ENCODE measurements at regions not wholly inside any gene's neighbourhood (a gene's known extent, or its start where the extent isn't known, plus 50 kb on each side); places are given as distances from the start of the nearest gene placed in this dataset.

DNA sequence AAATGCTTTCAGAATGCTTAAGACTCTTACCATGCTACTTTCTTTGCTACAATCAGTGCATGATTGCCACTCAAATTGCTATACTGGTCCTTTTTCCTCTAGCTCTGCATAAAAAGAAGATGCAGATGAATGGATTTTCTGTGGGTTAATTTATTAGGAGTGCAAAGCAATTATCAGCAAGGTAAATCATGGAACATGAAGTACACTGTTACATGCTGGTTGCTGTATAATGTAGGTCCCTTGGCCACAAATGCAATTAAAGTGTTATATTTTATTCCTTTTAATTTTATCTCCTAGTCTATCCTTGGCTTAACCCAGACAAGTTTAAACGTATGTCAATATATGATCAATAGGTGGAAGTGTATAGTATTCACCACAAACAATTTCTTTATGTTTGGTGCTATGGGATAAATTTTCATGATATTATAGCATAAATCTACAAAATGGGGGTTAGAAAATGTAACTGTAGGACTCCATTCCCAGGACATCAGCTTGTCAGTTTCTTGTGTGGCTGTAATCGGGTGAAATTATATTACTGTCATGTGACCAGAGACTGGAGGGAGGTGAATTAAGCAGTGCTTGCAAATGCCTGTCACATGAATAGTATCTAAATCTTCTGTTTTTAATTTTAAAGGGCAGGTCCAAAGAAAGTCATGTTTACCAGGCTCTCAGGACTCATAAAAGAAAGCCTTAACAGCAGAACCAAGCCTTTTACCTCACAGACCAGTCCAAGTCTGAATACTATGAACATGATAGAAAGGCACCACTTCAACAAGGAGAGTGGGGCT, 176.9 kb upstream of the ID4 start:
- Mint-ChIP-seq H3K4me3 (no peak overlapping the region), H3K4me1 (ENCODE audit: low read depth) (no peaks in the 10 kb centered on the region), H3K27me3 (no peaks in the 10 kb centered on the region)

DNA sequence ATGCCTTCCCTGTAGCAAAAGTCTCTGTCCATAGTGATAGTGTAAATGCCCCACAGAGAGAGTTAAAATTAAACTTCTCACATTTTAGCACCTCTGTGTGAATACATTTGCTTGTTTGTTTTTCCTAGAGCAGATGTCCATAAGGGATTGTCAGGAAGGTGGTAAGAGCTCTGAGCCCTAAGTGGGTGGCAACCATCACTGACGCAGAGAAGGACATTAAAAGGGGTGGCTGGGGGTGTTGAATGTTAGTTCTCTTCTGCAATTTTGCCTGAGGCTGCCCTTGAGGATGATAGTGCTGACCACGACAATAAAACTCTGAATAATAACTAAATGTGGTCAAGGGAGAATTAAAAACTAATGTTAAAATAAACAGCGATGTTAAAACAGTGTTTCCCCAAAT, 174.3 kb upstream of the ID4 start:
- DNase-seq, result no peak
- H3K4me3 Mint-ChIP-seq, result no peak overlapping the region
- H3K27me3 Mint-ChIP-seq, result no peaks in the 10 kb centered on the region
- H3K27ac Mint-ChIP-seq, result no peak overlapping the region
- H3K36me3 Mint-ChIP-seq (ENCODE audit: low read depth), result no peaks in the 10 kb centered on the region
- no peaks in the 10 kb centered on the region for H3K9me3 Mint-ChIP-seq
- H3K4me1 Mint-ChIP-seq (ENCODE audit: low read depth), result no peaks in the 10 kb centered on the region

More for the DNA sequence above, 176.9 kb upstream of the ID4 start:
- no peak for DNase-seq
- no peak overlapping the region for H3K27ac Mint-ChIP-seq
- H3K9me3 Mint-ChIP-seq, result peaks cover 2% of the 10 kb centered on the region
- no peaks in the 10 kb centered on the region for H3K36me3 Mint-ChIP-seq (ENCODE audit: low read depth)

DNA sequence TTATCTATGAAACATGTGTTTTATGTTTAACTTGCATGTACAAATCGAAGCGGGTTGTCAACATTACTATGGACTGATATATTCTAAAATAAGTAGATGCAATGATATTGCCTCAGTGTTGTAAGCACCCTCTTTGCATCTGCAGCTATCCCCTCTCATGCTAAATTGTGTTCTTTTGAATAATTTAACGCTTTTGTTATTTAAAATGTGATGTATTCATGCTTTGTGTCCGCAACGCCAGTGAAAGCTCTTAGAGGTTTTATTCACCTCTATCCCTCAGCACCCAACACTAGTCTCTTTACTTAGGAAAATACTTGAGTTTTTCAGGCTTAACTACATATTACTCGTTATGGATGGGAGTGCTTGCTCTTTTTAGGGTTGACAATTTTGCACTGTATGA, 173.7 kb upstream of the ID4 start:
- no peaks in the 10 kb centered on the region for H3K4me1 Mint-ChIP-seq (ENCODE audit: low read depth)
- no peaks in the 10 kb centered on the region for H3K36me3 Mint-ChIP-seq (ENCODE audit: low read depth)
- no peaks in the 10 kb centered on the region for H3K9me3 Mint-ChIP-seq
- H3K4me3 Mint-ChIP-seq, result no peak overlapping the region
- H3K27ac Mint-ChIP-seq, result no peak overlapping the region
- H3K27me3 Mint-ChIP-seq, result no peaks in the 10 kb centered on the region
- no peak for DNase-seq

DNA sequence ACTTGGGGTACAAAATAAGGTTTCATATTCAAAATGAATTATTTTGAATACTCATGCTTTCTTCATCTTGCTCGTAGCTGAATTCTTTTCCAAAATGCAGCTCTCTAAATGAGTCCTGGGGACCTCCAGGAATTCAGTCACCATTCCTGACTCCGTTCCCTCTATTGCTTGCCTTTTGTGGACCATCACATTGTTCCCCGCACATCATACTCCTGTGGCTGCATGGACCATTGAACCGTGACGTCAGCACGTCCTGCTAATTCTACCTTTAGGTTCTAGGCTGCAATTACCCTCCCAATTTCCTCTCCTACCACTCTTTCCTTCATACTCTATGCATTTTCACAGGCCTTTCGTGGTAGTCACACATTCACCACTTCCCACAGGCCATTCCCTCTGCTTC, 173.1 kb upstream of the ID4 start:
- Mint-ChIP-seq H3K27me3 (no peaks in the 10 kb centered on the region), H3K4me3 (no peak overlapping the region), H3K36me3 (ENCODE audit: low read depth) (no peaks in the 10 kb centered on the region), H3K9me3 (no peaks in the 10 kb centered on the region), H3K27ac (no peak overlapping the region), H3K4me1 (ENCODE audit: low read depth) (no peaks in the 10 kb centered on the region)
- no peak for DNase-seq

DNA sequence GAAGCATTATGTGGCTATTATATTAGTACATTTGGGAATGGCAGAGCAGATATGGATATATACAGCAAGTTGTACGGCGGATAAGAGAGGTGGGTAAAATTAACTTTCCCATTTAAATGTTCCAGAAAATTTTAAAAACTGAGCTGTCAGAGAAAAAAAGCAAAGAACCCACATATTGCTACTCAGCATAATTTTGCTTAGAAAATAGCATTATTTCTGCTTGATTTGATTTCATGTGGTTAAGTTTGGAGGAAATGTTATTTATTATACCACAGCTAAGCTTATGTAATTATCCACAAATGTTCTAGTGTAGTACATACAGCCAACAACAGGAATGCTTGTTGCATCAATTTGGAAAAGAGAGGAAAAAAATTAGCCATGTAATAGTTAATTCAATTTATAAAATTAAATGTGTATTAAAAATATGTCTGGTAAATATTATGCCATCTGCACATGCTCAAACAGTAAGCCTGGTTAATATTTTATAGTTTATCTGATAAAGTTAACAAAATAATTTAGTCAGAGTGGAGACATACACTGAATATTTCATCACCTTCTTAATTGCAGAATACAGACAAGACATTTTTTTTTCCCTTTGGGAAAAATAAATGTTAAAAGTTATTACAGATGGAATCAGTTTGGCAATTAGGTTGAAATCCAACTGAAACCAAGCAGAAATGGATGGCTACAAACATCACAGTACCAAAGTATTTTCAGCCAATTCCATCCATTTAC, 172.1 kb upstream of the ID4 start:
- Mint-ChIP-seq H3K9me3 (no peaks in the 10 kb centered on the region), H3K36me3 (ENCODE audit: low read depth) (no peaks in the 10 kb centered on the region), H3K27me3 (no peaks in the 10 kb centered on the region), H3K4me3 (no peak overlapping the region), H3K4me1 (ENCODE audit: low read depth) (no peaks in the 10 kb centered on the region), H3K27ac (no peak overlapping the region)
- DNase-seq, result no peak

DNA sequence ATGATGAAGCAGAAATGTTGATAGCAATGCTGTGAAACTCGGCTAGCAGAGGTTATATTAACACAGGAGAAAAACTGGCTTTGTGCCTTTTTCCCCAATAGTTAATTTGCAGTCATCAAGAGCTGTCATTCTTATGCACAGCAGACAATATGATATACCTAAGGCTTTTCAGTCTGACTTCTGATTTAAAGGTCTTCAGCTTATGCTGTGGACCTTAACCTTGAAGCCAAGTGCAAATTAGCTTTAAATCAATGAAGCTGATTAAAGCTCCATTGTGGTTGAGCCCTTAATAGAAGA, 171.6 kb upstream of the ID4 start:
- Mint-ChIP-seq H3K27me3 (no peaks in the 10 kb centered on the region), H3K9me3 (no peaks in the 10 kb centered on the region), H3K27ac (no peak overlapping the region), H3K4me1 (ENCODE audit: low read depth) (no peaks in the 10 kb centered on the region), H3K4me3 (no peak overlapping the region), H3K36me3 (ENCODE audit: low read depth) (no peaks in the 10 kb centered on the region)
- no peak for DNase-seq

DNA sequence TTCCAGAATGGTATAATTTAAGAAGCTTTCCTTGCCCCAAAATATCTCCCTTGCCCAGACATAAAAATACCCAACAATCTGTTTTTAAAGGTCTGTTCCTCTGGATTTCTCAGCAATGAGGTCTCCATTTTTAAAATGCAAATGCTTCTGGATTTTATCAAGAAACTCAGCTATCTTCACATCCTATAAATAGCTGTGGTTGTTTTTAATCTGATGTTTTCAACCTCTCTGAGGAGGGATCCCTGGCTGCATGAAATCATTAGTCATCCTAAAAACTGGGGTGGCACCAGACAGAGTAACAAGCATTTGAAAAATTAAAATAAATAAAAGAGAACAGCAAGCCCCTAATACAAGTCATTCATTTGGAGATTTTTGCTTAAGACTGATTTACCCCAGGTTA, 168.5 kb upstream of the ID4 start:
- H3K4me1 Mint-ChIP-seq (ENCODE audit: low read depth), result no peaks in the 10 kb centered on the region
- no peaks in the 10 kb centered on the region for H3K27me3 Mint-ChIP-seq
- no peak overlapping the region for H3K4me3 Mint-ChIP-seq
- no peak overlapping the region for H3K27ac Mint-ChIP-seq
- H3K9me3 Mint-ChIP-seq, result no peaks in the 10 kb centered on the region
- no peaks in the 10 kb centered on the region for H3K36me3 Mint-ChIP-seq (ENCODE audit: low read depth)
- no peak for DNase-seq

DNA sequence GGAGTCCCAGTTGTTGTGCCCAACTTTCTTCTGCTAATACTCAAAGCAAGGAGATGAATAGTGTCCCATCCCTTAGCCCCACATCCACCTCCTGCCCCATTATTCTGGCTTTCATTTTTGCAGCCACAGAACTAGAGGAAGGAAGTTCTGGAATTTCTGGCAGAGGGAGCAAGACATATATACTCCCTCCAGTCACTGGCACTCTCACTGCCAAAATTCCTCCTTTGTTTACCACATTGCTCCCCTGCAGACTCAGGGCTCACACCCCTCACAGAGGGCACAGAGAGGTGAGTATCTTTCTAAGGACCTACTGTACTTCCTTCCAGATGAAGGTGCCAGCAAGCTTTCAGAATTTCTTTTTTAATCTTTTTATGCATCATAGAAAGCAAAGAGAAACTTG, 168.0 kb upstream of the ID4 start:
- H3K27ac Mint-ChIP-seq, result no peak overlapping the region
- no peak for DNase-seq
- H3K4me1 Mint-ChIP-seq (ENCODE audit: low read depth), result no peaks in the 10 kb centered on the region
- no peak overlapping the region for H3K4me3 Mint-ChIP-seq
- no peaks in the 10 kb centered on the region for H3K27me3 Mint-ChIP-seq
- no peaks in the 10 kb centered on the region for H3K36me3 Mint-ChIP-seq (ENCODE audit: low read depth)
- no peaks in the 10 kb centered on the region for H3K9me3 Mint-ChIP-seq

DNA sequence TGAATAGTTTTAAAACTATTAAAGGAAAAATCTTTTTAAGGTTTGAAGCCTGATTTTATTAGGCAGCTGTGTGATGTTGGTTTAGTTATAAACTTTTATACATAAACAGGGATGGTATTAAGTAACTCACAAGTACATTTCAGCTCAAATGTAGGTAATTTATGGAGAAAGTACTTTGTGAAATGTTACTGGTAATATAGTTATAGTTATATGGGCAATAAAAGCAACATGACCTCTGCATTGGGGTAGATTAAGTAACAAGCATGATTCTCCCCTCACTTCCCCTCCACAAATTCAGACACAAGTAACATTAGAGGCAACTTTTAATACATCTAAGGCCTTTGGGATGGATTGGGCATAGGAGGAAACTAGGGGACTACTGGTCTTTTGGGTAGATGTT, 154.3 kb upstream of the ID4 start:
- H3K9me3 Mint-ChIP-seq, result peaks cover 7% of the 10 kb centered on the region

DNA sequence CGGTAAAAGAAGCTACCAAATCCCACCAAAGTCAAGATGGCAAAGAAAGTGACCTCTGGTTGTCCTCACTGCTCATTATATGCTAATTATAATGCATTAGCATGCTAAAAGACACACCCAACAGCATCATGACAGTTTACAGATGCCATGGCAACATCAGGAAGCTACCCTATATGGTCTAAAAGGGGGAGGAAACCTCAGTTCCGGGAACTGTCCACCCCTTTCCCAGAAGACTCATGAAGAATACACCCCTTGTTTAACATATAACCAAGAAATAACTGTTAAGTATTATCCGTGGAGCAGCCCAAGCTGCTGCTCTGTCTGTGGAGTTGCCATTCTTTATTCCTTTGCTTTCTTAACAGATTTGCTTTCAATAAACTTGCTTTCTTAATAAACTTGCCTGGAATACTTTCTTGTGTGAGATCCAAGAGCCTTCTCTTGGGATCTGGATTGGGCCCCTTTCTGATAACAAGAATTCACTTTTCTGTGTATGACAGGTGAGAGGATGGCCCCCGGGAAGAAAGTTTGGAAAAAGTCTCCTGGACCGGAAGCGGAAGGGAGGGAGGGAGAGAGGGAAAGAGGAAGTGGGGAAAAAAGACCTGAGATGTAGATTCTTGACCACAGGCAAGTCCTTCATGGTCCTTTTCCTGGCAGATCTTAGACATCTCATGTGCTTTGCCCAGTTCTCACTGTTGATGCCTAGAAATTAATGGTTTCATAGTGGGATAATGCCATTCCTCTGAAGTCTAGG, 146.7 kb upstream of the ID4 start:
- H3K27ac Mint-ChIP-seq, result no peak overlapping the region
- no peak overlapping the region for H3K4me3 Mint-ChIP-seq
- DNase-seq, result no peak
- H3K27me3 Mint-ChIP-seq, result peaks cover 27% of the 10 kb centered on the region
- H3K4me1 Mint-ChIP-seq (ENCODE audit: low read depth), result no peaks in the 10 kb centered on the region
- no peaks in the 10 kb centered on the region for H3K9me3 Mint-ChIP-seq
- no peaks in the 10 kb centered on the region for H3K36me3 Mint-ChIP-seq (ENCODE audit: low read depth)

More for the DNA sequence above, 154.3 kb upstream of the ID4 start:
- no peak overlapping the region for H3K27ac Mint-ChIP-seq
- no peak overlapping the region for H3K4me3 Mint-ChIP-seq
- H3K27me3 Mint-ChIP-seq, result no peaks in the 10 kb centered on the region
- DNase-seq, result no peak
- H3K36me3 Mint-ChIP-seq (ENCODE audit: low read depth), result no peaks in the 10 kb centered on the region
- no peaks in the 10 kb centered on the region for H3K4me1 Mint-ChIP-seq (ENCODE audit: low read depth)

DNA sequence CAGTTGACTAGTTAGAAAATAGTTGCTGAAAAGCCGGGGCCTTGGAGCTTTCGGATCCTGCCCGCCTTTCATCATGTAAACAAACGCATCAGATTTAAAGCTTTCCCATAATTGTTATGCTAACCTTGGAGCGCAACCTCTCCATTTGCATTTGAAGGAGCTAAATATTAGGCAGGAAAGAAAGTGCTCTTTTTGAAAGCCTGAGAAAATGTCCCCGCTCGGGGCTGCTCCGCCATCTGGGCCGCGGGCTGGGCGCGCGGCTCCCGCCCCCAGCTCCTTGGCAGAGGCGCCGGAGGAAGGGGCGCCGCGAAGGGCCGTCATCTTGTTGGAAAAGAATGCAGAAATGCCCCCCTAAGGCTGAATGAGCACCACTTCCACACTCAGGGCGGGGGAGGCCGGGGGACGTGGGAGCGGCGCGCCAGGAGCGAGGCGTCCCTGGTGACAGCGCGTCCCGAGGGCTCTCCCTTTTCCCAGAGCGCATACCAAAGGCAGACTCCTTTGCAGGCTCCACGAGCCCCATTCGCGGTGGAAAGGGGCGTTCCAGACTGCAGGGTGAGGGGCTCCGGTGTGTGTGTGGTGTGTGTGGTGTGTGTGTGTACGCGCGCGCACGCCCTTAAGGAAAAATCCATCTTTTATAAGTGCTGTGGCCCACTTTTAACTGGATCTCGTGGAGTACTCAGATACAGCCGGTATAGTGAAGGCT, 145.6 kb upstream of the ID4 start:
- DNase-seq, result no peak

DNA sequence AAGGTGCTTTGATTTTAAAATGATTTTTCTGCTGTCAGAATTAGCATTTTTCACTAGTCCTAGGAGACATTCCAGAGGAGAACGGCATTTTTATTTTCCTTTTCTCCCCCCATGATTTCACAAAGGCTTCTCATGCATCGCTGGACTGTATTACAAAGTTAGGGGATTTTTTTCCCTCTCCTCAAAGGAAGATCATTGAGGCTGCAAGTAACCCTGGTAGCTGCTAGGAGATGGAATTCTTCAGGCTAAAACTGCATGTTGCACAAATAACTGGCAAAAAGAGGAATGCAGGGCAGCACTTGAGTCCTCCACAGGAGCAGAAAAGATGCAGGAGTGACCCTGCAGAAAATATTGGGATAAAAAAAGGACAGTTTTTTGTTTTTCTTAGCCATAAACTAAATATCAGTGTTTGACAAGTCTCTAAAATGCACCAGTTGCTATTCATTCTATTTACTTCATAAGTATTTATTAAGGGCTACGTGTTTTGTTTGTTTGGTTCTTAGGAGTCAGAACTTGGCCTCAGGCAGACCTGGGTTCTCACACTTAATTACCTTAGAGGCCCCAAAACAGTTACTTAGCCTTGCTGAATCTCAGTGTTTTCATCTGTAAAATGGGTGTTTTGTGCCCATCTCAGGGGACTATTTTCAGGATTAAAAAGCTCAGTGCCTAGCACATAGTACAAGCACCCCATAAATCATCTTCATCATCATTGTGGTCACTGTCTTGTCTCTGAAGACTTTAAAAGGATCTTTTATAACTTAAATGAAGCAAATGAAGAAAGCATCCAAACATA, 144.5 kb upstream of the ID4 start:
- peaks cover 6% of the 10 kb centered on the region for H3K9me3 Mint-ChIP-seq
- no peak overlapping the region for H3K4me3 Mint-ChIP-seq
- H3K27me3 Mint-ChIP-seq, result peaks cover 27% of the 10 kb centered on the region
- DNase-seq, result no peak
- no peaks in the 10 kb centered on the region for H3K4me1 Mint-ChIP-seq (ENCODE audit: low read depth)
- no peaks in the 10 kb centered on the region for H3K36me3 Mint-ChIP-seq (ENCODE audit: low read depth)
- no peak overlapping the region for H3K27ac Mint-ChIP-seq

More for the DNA sequence above, 145.6 kb upstream of the ID4 start:
- Mint-ChIP-seq H3K27ac (no peak overlapping the region), H3K9me3 (peaks cover 4% of the 10 kb centered on the region), H3K27me3 (peaks cover 27% of the 10 kb centered on the region), H3K36me3 (ENCODE audit: low read depth) (no peaks in the 10 kb centered on the region), H3K4me1 (ENCODE audit: low read depth) (no peaks in the 10 kb centered on the region), H3K4me3 (no peak overlapping the region)

DNA sequence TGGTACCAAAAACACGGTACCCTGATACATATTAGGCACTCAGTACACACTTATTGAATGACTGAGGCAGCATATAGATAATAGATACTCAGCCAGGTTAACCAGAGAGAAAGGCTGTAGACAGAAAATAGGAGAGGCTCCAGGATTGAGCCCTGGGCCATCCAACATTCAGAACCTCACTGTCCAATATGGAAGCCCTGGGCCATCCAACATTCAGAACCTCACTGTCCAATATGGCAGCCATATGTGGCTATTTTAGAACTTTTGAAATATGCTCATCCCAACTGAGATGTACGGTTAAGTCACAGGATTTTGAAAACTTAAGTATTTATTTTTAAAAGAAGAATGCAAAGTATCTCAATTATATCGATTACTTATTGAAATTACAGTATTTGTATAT, 142.5 kb upstream of the ID4 start:
- Mint-ChIP-seq H3K36me3 (ENCODE audit: low read depth) (no peaks in the 10 kb centered on the region), H3K27ac (no peak overlapping the region)

DNA sequence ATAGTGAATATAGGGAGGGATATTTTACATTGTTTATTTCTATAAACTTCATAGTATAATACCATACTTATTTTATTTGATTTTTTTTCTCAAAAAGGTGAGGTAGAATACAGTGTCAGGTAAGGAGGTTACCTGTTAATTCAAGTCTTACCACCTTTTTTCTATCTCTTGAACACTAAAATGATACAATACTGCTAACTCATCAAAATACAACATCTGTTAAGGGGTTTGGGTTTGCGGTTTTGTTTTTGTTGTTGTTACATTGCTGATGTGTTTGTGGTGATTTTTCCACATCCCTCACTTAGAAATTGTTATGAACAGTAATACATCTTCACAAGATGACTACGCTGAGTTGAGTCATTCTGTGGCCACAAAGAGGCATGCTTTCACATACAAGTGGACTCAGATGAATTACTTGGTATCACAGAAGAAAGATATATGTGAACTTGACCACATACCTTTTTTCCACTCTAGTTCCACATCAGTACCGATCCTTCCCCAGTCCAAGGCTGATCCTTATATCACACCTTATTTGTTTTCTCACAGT, 139.4 kb upstream of the ID4 start:
- H3K36me3 Mint-ChIP-seq (ENCODE audit: low read depth), result no peaks in the 10 kb centered on the region
- DNase-seq, result no peak
- H3K4me3 Mint-ChIP-seq, result no peak overlapping the region
- no peak overlapping the region for H3K27ac Mint-ChIP-seq
- peaks cover 1% of the 10 kb centered on the region for H3K27me3 Mint-ChIP-seq
- peaks cover 15% of the 10 kb centered on the region for H3K9me3 Mint-ChIP-seq
- no peaks in the 10 kb centered on the region for H3K4me1 Mint-ChIP-seq (ENCODE audit: low read depth)

More for the DNA sequence above, 142.5 kb upstream of the ID4 start:
- H3K4me1 Mint-ChIP-seq (ENCODE audit: low read depth), result no peaks in the 10 kb centered on the region
- DNase-seq, result no peak
- H3K27me3 Mint-ChIP-seq, result peaks cover 27% of the 10 kb centered on the region
- H3K4me3 Mint-ChIP-seq, result no peak overlapping the region
- H3K9me3 Mint-ChIP-seq, result peaks cover 15% of the 10 kb centered on the region
